ENCODE measurements at regions not wholly inside any gene's neighbourhood (a gene's known extent, or its start where the extent isn't known, plus 50 kb on each side); places are given as distances from the start of the nearest gene placed in this dataset.
"Not testable (repeated sequence)": the region's sequence is repeated elsewhere in the genome, so short reads cannot be mapped to it uniquely, and the experiment has no call there.

GRCh38 chr6:56727097-56727850 lies 84.6 kb upstream of the DST start:
- no peak for ATAC-seq
- H3K36me3 ChIP-seq, result no peaks in the 10 kb centered on the region
- H3K27ac ChIP-seq, result peak overlapping the region in 1 of 4 donors; percentile 20
- no peaks in the 10 kb centered on the region for H3K27me3 ChIP-seq
- WGBS, 2 donors (ENCODE audit: low coverage in 1 of 2), result 70 to 77% methylated on average over 4 of the region's 4 CpGs
- no peaks in the 10 kb centered on the region for H3K9me3 ChIP-seq
- TF ChIP-seq, protein P1, sequence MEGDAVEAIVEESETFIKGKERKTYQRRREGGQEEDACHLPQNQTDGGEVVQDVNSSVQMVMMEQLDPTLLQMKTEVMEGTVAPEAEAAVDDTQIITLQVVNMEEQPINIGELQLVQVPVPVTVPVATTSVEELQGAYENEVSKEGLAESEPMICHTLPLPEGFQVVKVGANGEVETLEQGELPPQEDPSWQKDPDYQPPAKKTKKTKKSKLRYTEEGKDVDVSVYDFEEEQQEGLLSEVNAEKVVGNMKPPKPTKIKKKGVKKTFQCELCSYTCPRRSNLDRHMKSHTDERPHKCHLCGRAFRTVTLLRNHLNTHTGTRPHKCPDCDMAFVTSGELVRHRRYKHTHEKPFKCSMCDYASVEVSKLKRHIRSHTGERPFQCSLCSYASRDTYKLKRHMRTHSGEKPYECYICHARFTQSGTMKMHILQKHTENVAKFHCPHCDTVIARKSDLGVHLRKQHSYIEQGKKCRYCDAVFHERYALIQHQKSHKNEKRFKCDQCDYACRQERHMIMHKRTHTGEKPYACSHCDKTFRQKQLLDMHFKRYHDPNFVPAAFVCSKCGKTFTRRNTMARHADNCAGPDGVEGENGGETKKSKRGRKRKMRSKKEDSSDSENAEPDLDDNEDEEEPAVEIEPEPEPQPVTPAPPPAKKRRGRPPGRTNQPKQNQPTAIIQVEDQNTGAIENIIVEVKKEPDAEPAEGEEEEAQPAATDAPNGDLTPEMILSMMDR (IDR thresholded peaks at IDR 0.05), result no peak
- no peak overlapping the region for H3K4me3 ChIP-seq
- H3K4me1 ChIP-seq, result peaks cover 2 to 66% (median 9%) of the 10 kb centered on the region in 3 donors

DNA sequence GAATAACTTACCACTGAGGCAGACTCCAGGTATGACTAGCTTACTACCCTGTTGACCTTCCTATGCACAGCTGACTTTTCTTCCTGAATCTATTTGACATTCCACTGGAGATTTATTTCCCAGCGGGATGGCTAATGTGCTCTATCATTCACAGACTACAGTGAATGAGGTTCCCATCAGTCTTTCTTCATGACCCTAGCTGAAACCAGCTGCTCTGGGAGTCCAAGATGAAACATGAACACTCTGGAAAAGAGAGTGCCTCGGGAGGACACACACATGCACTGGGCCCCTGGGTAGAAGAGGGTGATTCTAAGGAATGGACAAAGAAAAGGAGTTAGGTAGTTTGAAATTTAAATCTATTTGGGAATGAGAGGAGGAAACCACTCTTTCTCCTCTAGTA lies 82.6 kb upstream of the DST start:
- Histone ChIP-seq H3K27me3 (no peaks in the 10 kb centered on the region), H3K36me3 (no peaks in the 10 kb centered on the region), H3K27ac (peak overlapping the region in 3 of 4 donors; percentile 2 to 52 (median 45)), H3K4me3 (no peak overlapping the region), H3K9me3 (no peaks in the 10 kb centered on the region), H3K4me1 (peaks cover 2 to 49% (median 6%) of the 10 kb centered on the region in 3 donors)
- TF ChIP-seq EP300 (IDR thresholded peaks at IDR 0.05) (no peak), POLR2AphosphoS5 (IDR thresholded peaks at IDR 0.05) (no peak), POLR2A (IDR thresholded peaks at IDR 0.05) (no peak)
- TF ChIP-seq, protein P1 (IDR thresholded peaks at IDR 0.05), result no peak
- WGBS, 2 donors (ENCODE audit: low coverage in 1 of 2), result 66% methylated on average over 2 of the region's 2 CpGs; no CpG with 5 or more reads in 1 of the 2 donors
- no peak for ATAC-seq

- H3K36me3 ChIP-seq, result no peaks in the 10 kb centered on the region
- TF ChIP-seq EP300 (IDR thresholded peaks at IDR 0.05) (no peak), POLR2A (IDR thresholded peaks at IDR 0.05) (no peak), POLR2AphosphoS5 (IDR thresholded peaks at IDR 0.05) (no peak)
- TF ChIP-seq, protein P1 (IDR thresholded peaks at IDR 0.05), result no peak
- peak overlapping the region; percentile 24 to 52 (median 37) for H3K27ac ChIP-seq
- H3K27me3 ChIP-seq, result no peaks in the 10 kb centered on the region
- peaks cover 2 to 42% (median 6%) of the 10 kb centered on the region in 3 donors for H3K4me1 ChIP-seq
- ATAC-seq, result no peak
- 17 to 30% methylated on average over 2 of the region's 2 CpGs for WGBS, 2 donors (ENCODE audit: low coverage in 1 of 2)
- H3K4me3 ChIP-seq, result no peak overlapping the region
- H3K9me3 ChIP-seq, result no peaks in the 10 kb centered on the region
These were observed 81.8 kb upstream of the DST start for GRCh38 chr6:56724455-56724854.

DNA sequence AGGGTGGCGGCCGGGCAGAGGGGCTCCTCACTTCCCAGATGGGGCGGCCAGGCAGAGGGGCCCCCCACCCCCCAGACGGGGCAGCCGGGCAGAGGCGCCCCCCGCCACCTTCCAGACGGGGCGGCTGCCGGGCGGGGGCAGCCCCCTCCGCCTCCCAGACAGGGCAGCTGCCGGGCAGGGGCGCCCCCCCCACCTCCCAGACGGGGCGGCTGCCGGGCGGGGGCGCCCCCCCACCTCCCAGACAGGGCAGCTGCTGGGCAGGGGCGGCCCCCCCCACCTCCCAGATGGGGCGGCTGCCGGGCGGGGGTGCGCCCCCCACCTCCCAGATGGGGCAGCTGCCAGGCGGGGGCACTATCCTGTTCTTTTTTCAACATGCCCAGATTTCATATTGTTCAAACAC lies 78.2 kb upstream of the DST start:
- no peak for ATAC-seq
- no peak overlapping the region for H3K4me3 ChIP-seq
- H3K9me3 ChIP-seq, result no peaks in the 10 kb centered on the region
- H3K27ac ChIP-seq, result no peak overlapping the region
- H3K36me3 ChIP-seq, result no peaks in the 10 kb centered on the region
- TF ChIP-seq, protein P1 (IDR thresholded peaks at IDR 0.05), result no peak
- TF ChIP-seq POLR2A (IDR thresholded peaks at IDR 0.05), result no peak
- TF ChIP-seq EP300 (IDR thresholded peaks at IDR 0.05), result no peak
- WGBS, 2 donors (ENCODE audit: low coverage in 1 of 2), result no CpG with 5 or more reads among the region's 25 CpGs
- no peaks in the 10 kb centered on the region for H3K27me3 ChIP-seq
- H3K4me1 ChIP-seq, result peaks cover 2 to 34% (median 3%) of the 10 kb centered on the region in 3 donors

GRCh38 chr6:56720202-56720601 lies 77.5 kb upstream of the DST start:
- H3K36me3 ChIP-seq, H3K9me3 ChIP-seq, ATAC-seq, H3K27me3 ChIP-seq, H3K4me3 ChIP-seq, H3K27ac ChIP-seq: not testable (repeated sequence)
- WGBS, 2 donors (ENCODE audit: low coverage in 1 of 2), result 90 to 100% methylated on average over 2 of the region's 4 CpGs
- peaks cover 6 to 36% (median 7%) of the 10 kb centered on the region in 3 donors for H3K4me1 ChIP-seq

DNA sequence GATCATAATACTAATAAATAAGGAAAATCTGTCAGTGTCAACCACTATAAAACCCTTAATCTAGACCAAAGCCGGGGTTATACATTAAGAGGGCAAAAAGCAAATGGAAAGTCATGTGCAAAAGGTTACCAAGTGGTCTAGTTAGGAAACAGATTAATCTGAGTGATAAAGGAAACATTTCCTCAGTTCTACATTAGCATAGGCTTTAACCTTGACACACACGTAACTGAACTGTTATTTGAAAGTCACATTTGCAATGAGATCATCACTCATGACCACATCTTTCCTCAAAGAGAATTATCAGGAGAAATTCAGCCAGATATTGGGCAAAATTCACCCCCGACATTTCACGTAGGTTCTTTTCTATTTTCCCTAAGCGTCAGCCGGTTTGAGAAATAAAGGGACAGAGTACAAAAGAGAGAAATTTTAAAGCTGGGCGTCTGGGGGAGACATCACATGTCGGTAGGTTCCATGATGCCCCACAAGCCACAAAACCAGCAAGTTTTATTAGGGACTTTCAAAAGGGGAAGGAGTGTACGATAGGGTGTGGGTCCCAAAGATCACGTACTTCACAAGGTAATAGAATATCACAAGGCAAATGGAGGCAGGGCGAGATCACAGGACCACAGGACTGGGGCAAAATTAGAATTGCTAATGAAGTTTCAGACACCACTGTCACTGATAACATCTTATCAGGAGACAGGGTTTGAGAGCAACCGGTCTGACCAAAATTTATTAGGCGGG lies 76.8 kb upstream of the DST start:
- peaks cover 11 to 36% (median 11%) of the 10 kb centered on the region in 3 donors for H3K4me1 ChIP-seq
- H3K27ac ChIP-seq, ATAC-seq, H3K36me3 ChIP-seq, H3K4me3 ChIP-seq, H3K27me3 ChIP-seq, H3K9me3 ChIP-seq: not testable (repeated sequence)
- WGBS, 2 donors (ENCODE audit: low coverage in 1 of 2), result 80 to 83% methylated on average over 12 to 13 of the region's 13 CpGs
